Psoas muscle (tissue), 7 donors: ENCODE measurements at regions not wholly inside any gene's neighbourhood (a gene's known extent, or its start where the extent isn't known, plus 50 kb on each side); places are given as distances from the start of the nearest gene placed in this dataset.

Source experiments
- ATAC-seq, 4 donors: fragments of 200-7000 bp; cut with Tn5 transposase; one replicate each; pipeline ENCODE4 v1.9.1; 2020; ENCODE audit warnings: moderate library complexity in 3 of 4, mild to moderate bottlenecking in 2 of 4
- DNase-seq, 2 donors: peaks; one replicate each; pipeline ENCODE4 v3.0.0-alpha.2; 2020
- H3K27ac ChIP-seq: fragments of 200-600 bp; one replicate; pipeline ENCODE4 v1.8.0; 2022
- H3K27me3 ChIP-seq, 3 donors: fragments of 200-600 bp in 1 of 3; one replicate each; pipeline versions ENCODE4 v1.6.1 to v1.8.0; 2013 to 2022; ENCODE audit warnings: low read length in 2 of 3, mild to moderate bottlenecking in 2 of 3, moderate library complexity in 1 of 3; ENCODE audit not compliant: insufficient read depth in 3 of 3
- H3K36me3 ChIP-seq, 2 donors: fragments of 200-600 bp in 1 of 2; one replicate each; pipeline versions ENCODE4 v1.6.1 to v1.8.0; 2013 to 2022; ENCODE audit warnings: low read depth in 1 of 2, mild to moderate bottlenecking in 1 of 2, moderate library complexity in 1 of 2; ENCODE audit not compliant: insufficient read depth in 1 of 2
- H3K4me1 ChIP-seq: fragments of 200-600 bp; one replicate; pipeline ENCODE4 v1.8.0; 2022
- H3K4me3 ChIP-seq: fragments of 200-600 bp; one replicate; pipeline ENCODE4 v1.8.0; 2022; ENCODE audit warnings: mild to moderate bottlenecking
- H3K9me3 ChIP-seq: fragments of 200-600 bp; one replicate; pipeline ENCODE4 v1.8.0; 2022
- CTCF ChIP-seq: fragments of 200-600 bp; IDR thresholded peaks from one replicate; pipeline ENCODE4 v1.8.0; 2022; ENCODE audit warnings: antibody characterized with exemption
- WGBS, 3 donors: extraction: QIAGEN DNeasy Blood & Tissue Kit; methylation state at CpG; one replicate each; pipeline versions ENCODE4 v1.1.6 to v1.1.7; 2013; 5-methylcytosine and 5-hydroxymethylcytosine counted together
- intact Hi-C, 2 donors: fragments of 100-400 bp; cut with DNase I; formaldehyde crosslinking; loops; one replicate each; pipeline versions ENCODE4 v1.11.0 to v1.14.2; 2022
- donor health status: healthy with polysubstance abuse.
- donor health status: DM: no; HTN: no; CAD: no; lungs with moderate emphysema.
- donor health status: Bipolar disorder and iron deficiency.
- donor health status: healthy.
- donor health status: DM: yes; HTN: yes; CAD: no.
- donor health status: DM: no; HTN: no; CAD: no.
- donor health status: DM: yes; HTN: yes; CAD: no.

GRCh38 chr13:44206434-44206833, 167.2 kb upstream of the SERP2 start:
- DNase-seq (no peak), ATAC-seq (no peak)
- H3K27ac ChIP-seq, result no peak overlapping the region
- no peak overlapping the region for H3K4me3 ChIP-seq
- intact Hi-C loops, result no loop called here
- WGBS, 3 donors, result 86 to 95% (median 91%) methylated on average over 3 of the region's 3 CpGs
- H3K27me3 ChIP-seq, result no peaks in the 10 kb centered on the region
- no peak for TF ChIP-seq CTCF
- no peaks in the 10 kb centered on the region for H3K36me3 ChIP-seq
- H3K4me1 ChIP-seq, result no peaks in the 10 kb centered on the region
- peaks cover 7% of the 10 kb centered on the region for H3K9me3 ChIP-seq

GRCh38 chr13:44207476-44207875, 166.1 kb upstream of the SERP2 start:
- intact Hi-C loops, result no loop called here
- TF ChIP-seq CTCF, result no peak

GRCh38 chr13:44210525-44210924, 163.1 kb upstream of the SERP2 start:
- intact Hi-C loops, result no loop called here
- H3K4me3 ChIP-seq, result no peak overlapping the region
- peaks cover 11% of the 10 kb centered on the region for H3K4me1 ChIP-seq
- H3K36me3 ChIP-seq, result no peaks in the 10 kb centered on the region
- H3K27ac ChIP-seq, result no peak overlapping the region
- no peak for DNase-seq
- no peaks in the 10 kb centered on the region for H3K27me3 ChIP-seq
- no peak for TF ChIP-seq CTCF
- WGBS, 3 donors, result 86 to 89% (median 88%) methylated on average over 2 of the region's 2 CpGs
- ATAC-seq, result no peak
- H3K9me3 ChIP-seq, result peaks cover 7% of the 10 kb centered on the region

More at GRCh38 chr13:44207476-44207875, 166.1 kb upstream of the SERP2 start:
- Histone ChIP-seq H3K4me1 (peaks cover 3% of the 10 kb centered on the region), H3K27me3 (no peaks in the 10 kb centered on the region), H3K4me3 (no peak overlapping the region), H3K36me3 (no peaks in the 10 kb centered on the region), H3K9me3 (peaks cover 7% of the 10 kb centered on the region), H3K27ac (no peak overlapping the region)
- WGBS, 3 donors, result 92 to 96% (median 96%) methylated on average over 2 of the region's 2 CpGs
- DNase-seq (no peak), ATAC-seq (no peak)

- peaks cover 11% of the 10 kb centered on the region for H3K4me1 ChIP-seq
- no peaks in the 10 kb centered on the region for H3K27me3 ChIP-seq
- H3K9me3 ChIP-seq, result no peaks in the 10 kb centered on the region
- no peak for DNase-seq
- intact Hi-C loops, result no loop called here
- no peaks in the 10 kb centered on the region for H3K36me3 ChIP-seq
- no peak for TF ChIP-seq CTCF
- H3K27ac ChIP-seq, result no peak overlapping the region
- WGBS, 3 donors, result 69 to 81% (median 71%) methylated on average over 4 of the region's 4 CpGs
- H3K4me3 ChIP-seq, result no peak overlapping the region
- ATAC-seq, result no peak
These were observed 162.3 kb upstream of the SERP2 start for GRCh38 chr13:44211286-44211685.

GRCh38 chr13:44211704-44212346, 161.8 kb upstream of the SERP2 start:
- H3K27me3 ChIP-seq, result no peaks in the 10 kb centered on the region
- DNase-seq, result no peak
- peaks cover 11% of the 10 kb centered on the region for H3K4me1 ChIP-seq
- H3K27ac ChIP-seq, result no peak overlapping the region
- WGBS, 3 donors, result 84 to 88% (median 88%) methylated on average over 14 of the region's 14 CpGs
- TF ChIP-seq CTCF, result no peak
- H3K4me3 ChIP-seq, result no peak overlapping the region
- no peak for ATAC-seq
- intact Hi-C loops, result no loop called here
- no peaks in the 10 kb centered on the region for H3K36me3 ChIP-seq
- no peaks in the 10 kb centered on the region for H3K9me3 ChIP-seq
